CD4-positive, alpha-beta T cell (primary cell): ENCODE measurements at regions not wholly inside any gene's neighbourhood (a gene's known extent, or its start where the extent isn't known, plus 50 kb on each side); places are given as distances from the start of the nearest gene placed in this dataset.

ENCODE experiments used
- ATAC-seq: fragments of 200-7000 bp; cut with Tn5 transposase; one replicate; pipeline ENCODE4 v1.10.0; 2022; ENCODE audit warnings: mild to moderate bottlenecking; ENCODE audit not compliant: poor library complexity
- CTCF ChIA-PET: fragments of 350-600 bp; sonication (Branson Sonifier 250); formaldehyde crosslinking; loops from one replicate; lab custom pipeline; 2021; ENCODE audit warnings: antibody characterized with exemption, inconsistent platforms; lab: Charles Lee
- POLR2A ChIA-PET: fragments of 350-600 bp; sonication (Branson Sonifier 250); formaldehyde crosslinking; loops from one replicate; lab custom pipeline; 2021; ENCODE audit warnings: antibody characterized with exemption, inconsistent platforms; lab: Charles Lee
- DNase-seq, 14 experiments: peaks; one replicate each; pipeline ENCODE4 v3.0.0-alpha.2; 2013 to 2020; ENCODE audit warnings: mixed read lengths in 2 of 14
- H3K27ac ChIP-seq, 2 donors: one replicate each; pipeline versions ENCODE4 v1.5.1 to v1.7.0; 2013; ENCODE audit warnings: low read length in 2 of 2, low read depth in 1 of 2, mild to moderate bottlenecking in 1 of 2
- H3K27me3 ChIP-seq, 2 experiments: 1 replicate in 1 of 2; 2 replicates in 1 of 2; pipeline versions ENCODE4 v1.6.1 to v1.7.0; 2013; ENCODE audit warnings: low read length in 2 of 2, control low read depth in 1 of 2, mild to moderate bottlenecking in 1 of 2, moderate library complexity in 1 of 2; ENCODE audit not compliant: insufficient read depth in 2 of 2, control insufficient read depth in 1 of 2
- H3K36me3 ChIP-seq: one replicate; pipeline ENCODE4 v1.6.1; 2013; ENCODE audit warnings: low read length, control low read depth; ENCODE audit not compliant: insufficient read depth
- H3K4me1 ChIP-seq: one replicate; pipeline ENCODE4 v1.6.1; 2013; ENCODE audit warnings: low read length, control low read depth; ENCODE audit not compliant: insufficient read depth
- H3K4me3 ChIP-seq: one replicate; pipeline ENCODE4 v1.5.1; 2013; ENCODE audit warnings: mild to moderate bottlenecking, low read length, moderate library complexity
- H3K9me3 ChIP-seq, 2 experiments: 1 replicate in 1 of 2; 2 replicates in 1 of 2; pipeline versions ENCODE4 v1.6.1 to v1.7.0; 2013; ENCODE audit warnings: low read length in 2 of 2, mild to moderate bottlenecking in 2 of 2, control low read depth in 1 of 2, moderate library complexity in 1 of 2; ENCODE audit not compliant: control insufficient read depth in 1 of 2, insufficient read depth in 1 of 2
- H3K27ac Mint-ChIP-seq: one replicate; pipeline ENCODE4 v1.8.0; 2020; ENCODE audit warnings: mixed read lengths
- H3K27me3 Mint-ChIP-seq: one replicate; pipeline ENCODE4 v1.8.0; 2021; ENCODE audit warnings: mixed read lengths
- H3K36me3 Mint-ChIP-seq: one replicate; pipeline ENCODE4 v1.8.0; 2021; ENCODE audit warnings: low read depth, mixed read lengths
- H3K4me1 Mint-ChIP-seq: one replicate; pipeline ENCODE4 v1.8.0; 2021; ENCODE audit warnings: low read depth, mixed read lengths
- H3K4me3 Mint-ChIP-seq: one replicate; pipeline ENCODE4 v1.8.0; 2020; ENCODE audit warnings: mild to moderate bottlenecking, mixed read lengths
- H3K9me3 Mint-ChIP-seq: one replicate; pipeline ENCODE4 v1.8.0; 2020; ENCODE audit warnings: mixed read lengths
- CTCF ChIP-seq: fragments of 200-600 bp; IDR thresholded peaks from one replicate; pipeline ENCODE4 v1.8.0; 2022; ENCODE audit warnings: antibody characterized with exemption, mild to moderate bottlenecking
- intact Hi-C, 2 experiments: fragments of 100-400 bp; cut with DNase I in 1 of 2; cut with micrococcal nuclease in 1 of 2; formaldehyde crosslinking; loops; one replicate each; pipeline versions ENCODE4 v1.15.1 to v1.9.0; 2023 to 2025; cut with DNase I, micrococcal nuclease

- Mint-ChIP-seq H3K36me3 (no peaks in the 10 kb centered on the region), H3K27me3 (no peaks in the 10 kb centered on the region), H3K9me3 (no peaks in the 10 kb centered on the region), H3K4me3 (no peak overlapping the region), H3K27ac (no peak overlapping the region), H3K4me1 (no peaks in the 10 kb centered on the region)
- no peak for ATAC-seq
- Histone ChIP-seq H3K4me1 (no peaks in the 10 kb centered on the region), H3K27me3 (no peaks in the 10 kb centered on the region), H3K9me3 (peaks cover 0 to 4% of the 10 kb centered on the region in 2 experiments), H3K27ac (no peak overlapping the region), H3K4me3 (no peak overlapping the region), H3K36me3 (no peaks in the 10 kb centered on the region)
- intact Hi-C loops, result no loop called here
- no peak for TF ChIP-seq CTCF
- CTCF ChIA-PET, result no interaction called here
- no peak for DNase-seq
- POLR2A ChIA-PET, result no interaction called here
These were observed 880.6 kb downstream of the MCTP2 start for GRCh38 chr15:95111969-95112368.

- Mint-ChIP-seq H3K27me3 (no peaks in the 10 kb centered on the region), H3K4me1 (no peaks in the 10 kb centered on the region), H3K36me3 (no peaks in the 10 kb centered on the region), H3K27ac (no peak overlapping the region), H3K4me3 (no peak overlapping the region), H3K9me3 (no peaks in the 10 kb centered on the region)
- ChIA-PET POLR2A (no interaction called here), CTCF (no interaction called here)
- Histone ChIP-seq H3K9me3 (peaks cover 0 to 4% of the 10 kb centered on the region in 2 experiments), H3K36me3 (no peaks in the 10 kb centered on the region), H3K27me3 (no peaks in the 10 kb centered on the region), H3K4me1 (no peaks in the 10 kb centered on the region), H3K4me3 (no peak overlapping the region), H3K27ac (no peak overlapping the region)
- DNase-seq (no peak), ATAC-seq (no peak)
- intact Hi-C loops, result no loop called here
- TF ChIP-seq CTCF, result no peak
These were observed 881.7 kb downstream of the MCTP2 start for GRCh38 chr15:95113041-95113440.

GRCh38 chr15:95119041-95119610 lies 887.8 kb downstream of the MCTP2 start:
- no peak overlapping the region for H3K27ac Mint-ChIP-seq
- H3K9me3 Mint-ChIP-seq, result no peaks in the 10 kb centered on the region
- Histone ChIP-seq H3K4me3 (no peak overlapping the region), H3K27ac (no peak overlapping the region), H3K27me3 (no peaks in the 10 kb centered on the region), H3K4me1 (no peaks in the 10 kb centered on the region), H3K36me3 (no peaks in the 10 kb centered on the region), H3K9me3 (no peaks in the 10 kb centered on the region)
- ChIA-PET POLR2A (no interaction called here), CTCF (no interaction called here)
- H3K27me3 Mint-ChIP-seq, result no peaks in the 10 kb centered on the region
- no peak for DNase-seq
- H3K4me3 Mint-ChIP-seq, result no peak overlapping the region
- intact Hi-C loops, result no loop called here
- no peak for TF ChIP-seq CTCF
- H3K4me1 Mint-ChIP-seq, result no peaks in the 10 kb centered on the region
- ATAC-seq, result no peak
- no peaks in the 10 kb centered on the region for H3K36me3 Mint-ChIP-seq
